Uterus (tissue), 2 donors: ENCODE measurements at regions not wholly inside any gene's neighbourhood (a gene's known extent, or its start where the extent isn't known, plus 50 kb on each side); places are given as distances from the start of the nearest gene placed in this dataset.

Source experiments
- POLR2A ChIP-seq, 2 donors: fragments of 450-650 bp; IDR thresholded peaks; one replicate each; pipeline ENCODE4 v1.6.1; 2016; ENCODE audit warnings: antibody characterized with exemption in 2 of 2, mild to moderate bottlenecking in 1 of 2, moderate library complexity in 1 of 2
- TF ChIP-seq, protein P1 (sequence below), 4 experiments: fragments of 200-600 bp in 2 of 4; fragments of 450-650 bp in 2 of 4; sonication (generic) in 2 of 4; IDR thresholded peaks; one replicate each; pipeline ENCODE4 v1.5.1; 2016 to 2019; ENCODE audit warnings: antibody characterized with exemption in 4 of 4, mild to moderate bottlenecking in 2 of 4, moderate library complexity in 1 of 4

DNA sequence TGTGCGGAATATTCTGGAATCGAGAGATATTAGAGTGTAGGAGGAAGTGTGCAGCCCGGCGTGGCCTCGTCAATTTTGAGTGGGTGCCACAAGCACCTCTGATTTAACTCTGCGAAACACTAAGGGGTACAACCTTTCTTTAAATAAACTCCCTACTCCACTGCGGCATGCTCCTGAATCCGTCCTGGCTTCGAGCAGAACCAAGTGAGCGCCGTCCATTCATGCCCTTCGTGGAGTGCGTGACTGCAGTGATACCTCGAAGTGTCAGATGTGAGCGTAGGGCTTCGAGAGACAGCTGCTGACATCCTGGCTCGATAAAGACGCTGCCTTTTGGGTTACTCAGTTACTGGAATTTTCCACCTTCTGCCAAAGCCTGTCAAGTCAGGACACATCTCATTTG, 128.8 kb downstream of the FOXL1 start:
- no peak for TF ChIP-seq POLR2A (IDR thresholded peaks at IDR 0.05)
- TF ChIP-seq, protein P1, sequence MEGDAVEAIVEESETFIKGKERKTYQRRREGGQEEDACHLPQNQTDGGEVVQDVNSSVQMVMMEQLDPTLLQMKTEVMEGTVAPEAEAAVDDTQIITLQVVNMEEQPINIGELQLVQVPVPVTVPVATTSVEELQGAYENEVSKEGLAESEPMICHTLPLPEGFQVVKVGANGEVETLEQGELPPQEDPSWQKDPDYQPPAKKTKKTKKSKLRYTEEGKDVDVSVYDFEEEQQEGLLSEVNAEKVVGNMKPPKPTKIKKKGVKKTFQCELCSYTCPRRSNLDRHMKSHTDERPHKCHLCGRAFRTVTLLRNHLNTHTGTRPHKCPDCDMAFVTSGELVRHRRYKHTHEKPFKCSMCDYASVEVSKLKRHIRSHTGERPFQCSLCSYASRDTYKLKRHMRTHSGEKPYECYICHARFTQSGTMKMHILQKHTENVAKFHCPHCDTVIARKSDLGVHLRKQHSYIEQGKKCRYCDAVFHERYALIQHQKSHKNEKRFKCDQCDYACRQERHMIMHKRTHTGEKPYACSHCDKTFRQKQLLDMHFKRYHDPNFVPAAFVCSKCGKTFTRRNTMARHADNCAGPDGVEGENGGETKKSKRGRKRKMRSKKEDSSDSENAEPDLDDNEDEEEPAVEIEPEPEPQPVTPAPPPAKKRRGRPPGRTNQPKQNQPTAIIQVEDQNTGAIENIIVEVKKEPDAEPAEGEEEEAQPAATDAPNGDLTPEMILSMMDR (IDR thresholded peaks at IDR 0.05), result no peak
